Neuronal stem cell (in vitro differentiated cells): ENCODE measurements at regions not wholly inside any gene's neighbourhood (a gene's known extent, or its start where the extent isn't known, plus 50 kb on each side); places are given as distances from the start of the nearest gene placed in this dataset.
"Not testable (repeated sequence)": the region's sequence is repeated elsewhere in the genome, so short reads cannot be mapped to it uniquely, and the experiment has no call there.

Experiments used
- DNase-seq: peaks from one replicate; pipeline ENCODE4 v3.0.0-alpha.2; 2013; ENCODE audit warnings: low spot score
- H2AFZ ChIP-seq: one replicate; pipeline ENCODE4 v1.6.1; 2013; ENCODE audit warnings: mild to moderate bottlenecking, low read length, inconsistent platforms
- H2AK5ac ChIP-seq: 2 replicates; pipeline ENCODE4 v1.6.1; 2013; ENCODE audit warnings: low read depth, mild to moderate bottlenecking, inconsistent platforms, low read length, moderate library complexity, mixed read lengths
- H2BK120ac ChIP-seq: 2 replicates; pipeline ENCODE4 v1.6.1; 2013; ENCODE audit warnings: low read depth, mild to moderate bottlenecking, inconsistent platforms, low read length, moderate library complexity, mixed read lengths
- H2BK12ac ChIP-seq: one replicate; pipeline ENCODE4 v1.6.1; 2013; ENCODE audit warnings: low read length, inconsistent platforms
- H2BK15ac ChIP-seq: 2 replicates; pipeline ENCODE4 v1.6.1; 2013; ENCODE audit warnings: mild to moderate bottlenecking, low read length, inconsistent platforms, mixed read lengths
- H2BK5ac ChIP-seq: one replicate; pipeline ENCODE4 v1.6.1; 2013; ENCODE audit warnings: inconsistent platforms, mild to moderate bottlenecking, low read length, moderate library complexity
- H3K14ac ChIP-seq: one replicate; pipeline ENCODE4 v1.6.1; 2013; ENCODE audit warnings: low read length, inconsistent platforms
- H3K18ac ChIP-seq: 2 replicates; pipeline ENCODE4 v1.6.1; 2013; ENCODE audit warnings: low read length, inconsistent platforms
- H3K23ac ChIP-seq: 2 replicates; pipeline ENCODE4 v1.6.1; 2013; ENCODE audit warnings: low read depth, mild to moderate bottlenecking, mixed read lengths, low read length, inconsistent platforms; ENCODE audit not compliant: poor library complexity
- H3K27ac ChIP-seq: replicated peaks from 3 replicates; pipeline ENCODE4 v1.5.1; 2013; ENCODE audit warnings: low read length, inconsistent platforms
- H3K27me3 ChIP-seq, 3 experiments: 2 replicates each; pipeline ENCODE4 v1.6.1; 2013; ENCODE audit warnings: low read length in 3 of 3, mild to moderate bottlenecking in 2 of 3, inconsistent platforms in 1 of 3, low read depth in 1 of 3, mixed read lengths in 1 of 3, moderate library complexity in 1 of 3; ENCODE audit not compliant: control insufficient read depth in 3 of 3, insufficient read depth in 3 of 3
- H3K36me3 ChIP-seq, 2 donors: replicated peaks in 1 of 2; 2 replicates each; pipeline ENCODE4 v1.6.1; 2013; ENCODE audit warnings: low read length in 2 of 2; ENCODE audit not compliant: control insufficient read depth in 2 of 2, insufficient read depth in 2 of 2
- H3K4ac ChIP-seq: 2 replicates; pipeline ENCODE4 v1.6.1; 2013; ENCODE audit warnings: inconsistent platforms, mild to moderate bottlenecking, low read length, moderate library complexity
- H3K4me1 ChIP-seq, 2 donors: 1 replicate in 1 of 2; 2 replicates in 1 of 2; pipeline ENCODE4 v1.6.1; 2013; ENCODE audit warnings: low read length in 2 of 2, low read depth in 1 of 2; ENCODE audit not compliant: control insufficient read depth in 2 of 2, insufficient read depth in 1 of 2
- H3K4me2 ChIP-seq: one replicate; pipeline ENCODE4 v1.6.1; 2013; ENCODE audit warnings: mild to moderate bottlenecking, low read length, inconsistent platforms; ENCODE audit not compliant: insufficient read depth, poor library complexity, severe bottlenecking
- H3K4me3 ChIP-seq, 2 donors: 2 replicates each; pipeline ENCODE4 v1.5.1; 2013; ENCODE audit warnings: low read length in 2 of 2, mild to moderate bottlenecking in 2 of 2, inconsistent platforms in 1 of 2, moderate library complexity in 1 of 2
- H3K79me1 ChIP-seq: one replicate; pipeline ENCODE4 v1.6.1; 2013; ENCODE audit warnings: low read depth, mild to moderate bottlenecking, inconsistent platforms, low read length, moderate library complexity
- H3K9ac ChIP-seq: one replicate; pipeline ENCODE4 v1.6.1; 2013; ENCODE audit warnings: mild to moderate bottlenecking, low read depth, low read length, inconsistent platforms; ENCODE audit not compliant: poor library complexity
- H3K9me3 ChIP-seq, 2 donors: replicated peaks in 1 of 2; 2 replicates each; pipeline versions ENCODE3 to v1.6.1; 2013; ENCODE audit warnings: low read length in 2 of 2, mild to moderate bottlenecking in 2 of 2, inconsistent platforms in 1 of 2, low read depth in 1 of 2, mixed read lengths in 1 of 2, moderate library complexity in 1 of 2; ENCODE audit not compliant: control insufficient read depth in 2 of 2, insufficient read depth in 1 of 2
- H4K8ac ChIP-seq: one replicate; pipeline ENCODE4 v1.6.1; 2013; ENCODE audit warnings: low read depth, mild to moderate bottlenecking, inconsistent platforms, low read length, moderate library complexity
- H4K91ac ChIP-seq: one replicate; pipeline ENCODE4 v1.6.1; 2013; ENCODE audit warnings: low read length, low read depth, mild to moderate bottlenecking, inconsistent platforms; ENCODE audit not compliant: poor library complexity
- WGBS, 2 donors: extraction: QIAGEN DNeasy Blood & Tissue Kit; methylation state at CpG; one replicate each; pipeline ENCODE4 v1.1.7; 2013; ENCODE audit warnings: missing lambda C conversion rate in 2 of 2, mixed read lengths in 1 of 2; ENCODE audit not compliant: insufficient read length in 2 of 2, insufficient replicate concordance in 1 of 2; ENCODE audit errors: extremely low coverage in 2 of 2; 5-methylcytosine and 5-hydroxymethylcytosine counted together

DNA sequence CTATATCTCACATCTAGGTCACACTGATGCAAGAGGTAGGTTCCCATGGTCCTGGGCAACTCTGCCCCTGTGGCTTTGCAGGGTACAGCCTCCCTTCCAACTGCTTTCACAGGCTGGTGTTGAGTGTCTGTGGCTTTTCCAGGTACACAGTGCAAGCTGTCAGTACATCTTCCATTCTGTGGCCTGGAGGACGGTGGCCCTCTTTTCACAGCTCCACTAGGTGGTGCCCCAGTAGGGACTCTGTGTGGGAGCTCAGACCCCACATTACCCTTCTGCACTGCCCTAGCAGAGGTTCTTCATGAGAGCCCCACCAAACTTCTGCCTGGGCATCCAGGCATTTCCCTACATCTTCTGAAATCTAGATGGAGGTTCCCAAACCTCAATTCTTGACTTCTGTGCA, 547.4 kb upstream of the RAG2 start:
- H4K91ac ChIP-seq, H2BK15ac ChIP-seq, H3K18ac ChIP-seq, H2BK120ac ChIP-seq, H3K4me1 ChIP-seq, H3K9ac ChIP-seq, H4K8ac ChIP-seq, H2AK5ac ChIP-seq, DNase-seq, H2BK12ac ChIP-seq, H2BK5ac ChIP-seq, H3K4me2 ChIP-seq, H3K27ac ChIP-seq, H3K36me3 ChIP-seq, H3K4me3 ChIP-seq, H3K79me1 ChIP-seq, H3K23ac ChIP-seq, H3K27me3 ChIP-seq, H2AFZ ChIP-seq, H3K14ac ChIP-seq, H3K9me3 ChIP-seq, H3K4ac ChIP-seq: not testable (repeated sequence)
- WGBS, 2 donors, result no CpG with 5 or more reads among the region's 1 CpG

GRCh38 chr11:37142591-37142990, 544.6 kb upstream of the RAG2 start:
- Histone ChIP-seq H3K9me3 (no peaks in the 10 kb centered on the region), H2BK12ac (no peak overlapping the region), H3K79me1 (no peaks in the 10 kb centered on the region), H3K14ac (no peak overlapping the region), H3K23ac (no peak overlapping the region), H3K4me1 (no peaks in the 10 kb centered on the region), H3K4me3 (no peak overlapping the region), H2AFZ (no peak overlapping the region), H2BK5ac (no peak overlapping the region), H3K4ac (no peak overlapping the region), H3K18ac (no peak overlapping the region), H4K8ac (no peak overlapping the region), H3K27me3 (no peaks in the 10 kb centered on the region), H3K36me3 (no peaks in the 10 kb centered on the region), H3K9ac (no peak overlapping the region), H4K91ac (no peak overlapping the region), H2BK15ac (no peak overlapping the region), H3K27ac (no peak overlapping the region), H3K4me2 (no peak overlapping the region), H2BK120ac (no peak overlapping the region), H2AK5ac (no peak overlapping the region)
- DNase-seq, result no peak

GRCh38 chr11:37141707-37142106, 543.7 kb upstream of the RAG2 start:
- no peak overlapping the region for H3K4ac ChIP-seq
- no peak overlapping the region for H3K18ac ChIP-seq
- H3K14ac ChIP-seq, result no peak overlapping the region
- H3K4me2 ChIP-seq, result no peak overlapping the region
- no peak overlapping the region for H3K27ac ChIP-seq
- H3K27me3 ChIP-seq, result no peaks in the 10 kb centered on the region
- no peak overlapping the region for H3K9ac ChIP-seq
- H4K91ac ChIP-seq, result no peak overlapping the region
- no peak overlapping the region for H2AK5ac ChIP-seq
- H3K9me3 ChIP-seq, result no peaks in the 10 kb centered on the region
- no peak overlapping the region for H2BK5ac ChIP-seq
- no peaks in the 10 kb centered on the region for H3K4me1 ChIP-seq
- WGBS, 2 donors, result no CpG with 5 or more reads among the region's 5 CpGs
- no peak overlapping the region for H3K4me3 ChIP-seq
- H3K23ac ChIP-seq, result no peak overlapping the region
- H3K36me3 ChIP-seq, result no peaks in the 10 kb centered on the region
- H2BK15ac ChIP-seq, result no peak overlapping the region
- H3K79me1 ChIP-seq, result no peaks in the 10 kb centered on the region
- no peak overlapping the region for H4K8ac ChIP-seq
- H2BK12ac ChIP-seq, result no peak overlapping the region
- H2AFZ ChIP-seq, result no peak overlapping the region
- DNase-seq, result no peak
- no peak overlapping the region for H2BK120ac ChIP-seq

- H2AK5ac ChIP-seq, H3K36me3 ChIP-seq, H3K9ac ChIP-seq, H2BK120ac ChIP-seq, H3K4ac ChIP-seq, H3K4me3 ChIP-seq, H3K18ac ChIP-seq, H4K8ac ChIP-seq, H3K79me1 ChIP-seq, H3K14ac ChIP-seq, H3K4me1 ChIP-seq, H4K91ac ChIP-seq, H3K23ac ChIP-seq, H3K9me3 ChIP-seq, H2AFZ ChIP-seq, H3K27ac ChIP-seq, H2BK5ac ChIP-seq, H3K27me3 ChIP-seq, H2BK12ac ChIP-seq, DNase-seq, H2BK15ac ChIP-seq, H3K4me2 ChIP-seq: not testable (repeated sequence)
- WGBS, 2 donors, result no CpG with 5 or more reads among the region's 6 CpGs
Observed at GRCh38 chr11:37135606-37136005, 537.6 kb upstream of the RAG2 start.
